ENCODE measurements at regions not wholly inside any gene's neighbourhood (a gene's known extent, or its start where the extent isn't known, plus 50 kb on each side); places are given as distances from the start of the nearest gene placed in this dataset.

DNA sequence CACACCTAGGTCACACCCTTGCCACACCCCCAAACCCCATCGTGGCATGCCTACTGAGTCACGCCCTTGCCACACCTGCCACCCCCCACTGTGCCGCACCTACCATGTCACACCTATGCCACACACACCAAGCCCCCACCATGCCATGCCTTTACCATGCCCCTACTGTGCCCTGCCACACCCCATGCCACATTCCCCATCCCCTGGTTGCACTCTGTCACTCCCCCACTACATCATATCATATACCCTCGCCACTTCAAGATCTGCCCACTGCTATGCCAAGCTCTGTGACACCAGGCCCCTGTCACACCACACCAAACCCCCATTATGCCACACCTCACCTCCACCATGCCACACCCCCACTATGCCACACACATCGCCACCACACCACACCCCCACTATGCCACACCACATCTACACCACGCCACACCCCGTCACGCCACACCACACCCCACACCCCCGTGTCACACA lies 101.2 kb downstream of the OLFM1 start:
- TF ChIP-seq, protein P1, sequence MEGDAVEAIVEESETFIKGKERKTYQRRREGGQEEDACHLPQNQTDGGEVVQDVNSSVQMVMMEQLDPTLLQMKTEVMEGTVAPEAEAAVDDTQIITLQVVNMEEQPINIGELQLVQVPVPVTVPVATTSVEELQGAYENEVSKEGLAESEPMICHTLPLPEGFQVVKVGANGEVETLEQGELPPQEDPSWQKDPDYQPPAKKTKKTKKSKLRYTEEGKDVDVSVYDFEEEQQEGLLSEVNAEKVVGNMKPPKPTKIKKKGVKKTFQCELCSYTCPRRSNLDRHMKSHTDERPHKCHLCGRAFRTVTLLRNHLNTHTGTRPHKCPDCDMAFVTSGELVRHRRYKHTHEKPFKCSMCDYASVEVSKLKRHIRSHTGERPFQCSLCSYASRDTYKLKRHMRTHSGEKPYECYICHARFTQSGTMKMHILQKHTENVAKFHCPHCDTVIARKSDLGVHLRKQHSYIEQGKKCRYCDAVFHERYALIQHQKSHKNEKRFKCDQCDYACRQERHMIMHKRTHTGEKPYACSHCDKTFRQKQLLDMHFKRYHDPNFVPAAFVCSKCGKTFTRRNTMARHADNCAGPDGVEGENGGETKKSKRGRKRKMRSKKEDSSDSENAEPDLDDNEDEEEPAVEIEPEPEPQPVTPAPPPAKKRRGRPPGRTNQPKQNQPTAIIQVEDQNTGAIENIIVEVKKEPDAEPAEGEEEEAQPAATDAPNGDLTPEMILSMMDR (IDR thresholded peaks at IDR 0.05): no peak
- TF ChIP-seq EZH2 (IDR thresholded peaks at IDR 0.05; ENCODE audit: borderline replicate concordance, insufficient read depth, low read depth, low read length, poor library complexity, severe bottlenecking): no peak
- peaks cover 0 to 2% (median 0%) of the 10 kb centered on the region in 3 donors for H3K9me3 ChIP-seq (ENCODE audit: control extremely low read depth in 1 of 3, control insufficient read depth in 2 of 3, insufficient read depth in 1 of 3, low read length in 2 of 3)
- Mint-ChIP-seq H3K27me3 (peaks cover 3% of the 10 kb centered on the region), H3K4me3 (no peak overlapping the region), H3K27ac (no peak overlapping the region), H3K9me3 (ENCODE audit: insufficient read depth) (no peaks in the 10 kb centered on the region), H3K4me1 (no peaks in the 10 kb centered on the region)
- no peaks in the 10 kb centered on the region for H3K27me3 ChIP-seq (replicated peaks in 1 of 4; ENCODE audit: control extremely low read depth in 1 of 4, control insufficient read depth in 3 of 4, insufficient read depth in 4 of 4, low read length in 3 of 4)
- H3K4me1 ChIP-seq (ENCODE audit: control insufficient read depth in 2 of 2, insufficient read depth in 2 of 2, low read length in 2 of 2): no peaks in the 10 kb centered on the region
- no peak overlapping the region for H3K9ac ChIP-seq (ENCODE audit: low read length)
- H3K4me2 ChIP-seq (replicated peaks; ENCODE audit: low read depth, low read length, poor library complexity, severe bottlenecking): no peak overlapping the region
- no peaks in the 10 kb centered on the region for H3K79me2 ChIP-seq (ENCODE audit: control insufficient read depth, insufficient read depth, low read length)
- DNase-seq (no peak), ATAC-seq (ENCODE audit: low read depth) (no peak)
- POLR2A ChIA-PET: no interaction called here
- no peaks in the 10 kb centered on the region for H3K36me3 ChIP-seq (replicated peaks in 1 of 2; ENCODE audit: control extremely low read depth in 1 of 2, control insufficient read depth in 1 of 2, extremely low read depth in 1 of 2, insufficient read depth in 2 of 2, low read length in 1 of 2)
- H4K20me1 ChIP-seq (ENCODE audit: control insufficient read depth, insufficient read depth, low read length, poor library complexity, severe bottlenecking): no peaks in the 10 kb centered on the region
- no peak overlapping the region for H2AFZ ChIP-seq (ENCODE audit: insufficient read depth, low read depth, low read length, poor library complexity, severe bottlenecking)
- CTCF ChIA-PET: interaction anchor here (0.6 kb wide), 1 partner anchor 72 kb away, joined by 4 read pairs; no protein-coding TSS in a partner anchor
- H3K4me3 ChIP-seq (ENCODE audit: control extremely low read depth in 1 of 5, extremely low read depth in 1 of 5, insufficient read depth in 1 of 5, low read depth in 2 of 5, low read length in 4 of 5): no peak overlapping the region
- 96% methylated on average over 8 of the region's 9 CpGs for WGBS (ENCODE audit: insufficient coverage)
- intact Hi-C loops (cut with micrococcal nuclease): no loop called here
- no peak overlapping the region for H3K27ac ChIP-seq (ENCODE audit: low read length in 2 of 2)

DNA sequence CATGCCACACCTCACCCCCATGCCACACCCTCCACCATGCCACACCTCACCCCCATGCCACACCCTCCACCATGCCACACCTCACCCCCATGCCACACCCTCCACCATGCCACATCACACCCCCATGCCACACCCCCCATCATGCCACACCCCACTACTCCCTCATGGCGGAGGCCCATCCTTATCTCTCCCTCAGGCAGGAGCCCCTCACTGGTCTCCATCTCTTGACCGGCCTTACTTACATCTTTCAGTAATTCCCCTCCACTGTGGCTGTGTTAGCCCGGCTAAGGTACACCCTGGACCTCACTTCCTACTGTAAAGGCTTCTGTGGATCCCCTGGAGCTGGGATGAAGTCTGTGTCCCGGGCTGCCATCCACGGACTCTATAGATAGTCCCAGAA lies 102.0 kb downstream of the OLFM1 start:
- no peak overlapping the region for H3K4me3 Mint-ChIP-seq
- Histone ChIP-seq H3K9me3 (ENCODE audit: control extremely low read depth in 1 of 3, control insufficient read depth in 2 of 3, insufficient read depth in 1 of 3, low read length in 2 of 3) (peaks cover 0 to 2% (median 0%) of the 10 kb centered on the region in 3 donors), H3K27me3 (replicated peaks in 1 of 4; ENCODE audit: control extremely low read depth in 1 of 4, control insufficient read depth in 3 of 4, insufficient read depth in 4 of 4, low read length in 3 of 4) (no peaks in the 10 kb centered on the region), H3K4me2 (replicated peaks; ENCODE audit: low read depth, low read length, poor library complexity, severe bottlenecking) (no peak overlapping the region), H4K20me1 (ENCODE audit: control insufficient read depth, insufficient read depth, low read length, poor library complexity, severe bottlenecking) (no peaks in the 10 kb centered on the region), H2AFZ (ENCODE audit: insufficient read depth, low read depth, low read length, poor library complexity, severe bottlenecking) (no peak overlapping the region), H3K4me1 (ENCODE audit: control insufficient read depth in 2 of 2, insufficient read depth in 2 of 2, low read length in 2 of 2) (no peaks in the 10 kb centered on the region), H3K4me3 (ENCODE audit: control extremely low read depth in 1 of 5, extremely low read depth in 1 of 5, insufficient read depth in 1 of 5, low read depth in 2 of 5, low read length in 4 of 5) (no peak overlapping the region), H3K79me2 (ENCODE audit: control insufficient read depth, insufficient read depth, low read length) (no peaks in the 10 kb centered on the region), H3K36me3 (replicated peaks in 1 of 2; ENCODE audit: control extremely low read depth in 1 of 2, control insufficient read depth in 1 of 2, extremely low read depth in 1 of 2, insufficient read depth in 2 of 2, low read length in 1 of 2) (no peaks in the 10 kb centered on the region), H3K9ac (ENCODE audit: low read length) (no peak overlapping the region), H3K27ac (ENCODE audit: low read length in 2 of 2) (no peak overlapping the region)
- POLR2A ChIA-PET: no interaction called here
- TF ChIP-seq, protein P1 (IDR thresholded peaks at IDR 0.05): no peak
- TF ChIP-seq EZH2 (IDR thresholded peaks at IDR 0.05; ENCODE audit: borderline replicate concordance, insufficient read depth, low read depth, low read length, poor library complexity, severe bottlenecking): no peak
- 98% methylated on average over 4 of the region's 5 CpGs for WGBS (ENCODE audit: insufficient coverage)
- H3K27me3 Mint-ChIP-seq: peaks cover 3% of the 10 kb centered on the region
- ATAC-seq (ENCODE audit: low read depth): no peak
- DNase-seq: no peak
- no peak overlapping the region for H3K27ac Mint-ChIP-seq
- CTCF ChIA-PET: no interaction called here
- no peaks in the 10 kb centered on the region for H3K9me3 Mint-ChIP-seq (ENCODE audit: insufficient read depth)
- no peaks in the 10 kb centered on the region for H3K4me1 Mint-ChIP-seq
- intact Hi-C loops (cut with micrococcal nuclease): no loop called here
